ENCODE measurements at regions not wholly inside any gene's neighbourhood (a gene's known extent, or its start where the extent isn't known, plus 50 kb on each side); places are given as distances from the start of the nearest gene placed in this dataset.
"Not testable (repeated sequence)": the region's sequence is repeated elsewhere in the genome, so short reads cannot be mapped to it uniquely, and the experiment has no call there.

DNA sequence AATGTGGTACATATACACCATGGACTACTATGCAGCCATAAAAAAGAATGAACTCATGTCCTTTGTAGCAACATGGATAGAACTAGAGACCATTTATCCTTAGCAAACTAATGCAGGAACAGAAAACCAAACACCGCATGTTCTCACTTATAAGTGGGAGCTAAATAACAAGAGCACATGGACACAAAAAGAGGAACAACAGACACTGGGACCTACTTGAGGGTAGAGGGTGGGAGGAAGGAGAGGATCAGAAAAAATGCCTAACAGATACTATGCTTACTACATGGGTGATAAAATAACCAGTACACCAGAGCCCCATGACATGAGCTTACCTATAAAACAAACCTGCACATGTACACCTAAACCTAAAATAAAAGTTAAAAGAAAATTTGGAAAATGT lies 82.0 kb upstream of the ADRB2 start:
- not testable (repeated sequence) for DNase-seq

DNA sequence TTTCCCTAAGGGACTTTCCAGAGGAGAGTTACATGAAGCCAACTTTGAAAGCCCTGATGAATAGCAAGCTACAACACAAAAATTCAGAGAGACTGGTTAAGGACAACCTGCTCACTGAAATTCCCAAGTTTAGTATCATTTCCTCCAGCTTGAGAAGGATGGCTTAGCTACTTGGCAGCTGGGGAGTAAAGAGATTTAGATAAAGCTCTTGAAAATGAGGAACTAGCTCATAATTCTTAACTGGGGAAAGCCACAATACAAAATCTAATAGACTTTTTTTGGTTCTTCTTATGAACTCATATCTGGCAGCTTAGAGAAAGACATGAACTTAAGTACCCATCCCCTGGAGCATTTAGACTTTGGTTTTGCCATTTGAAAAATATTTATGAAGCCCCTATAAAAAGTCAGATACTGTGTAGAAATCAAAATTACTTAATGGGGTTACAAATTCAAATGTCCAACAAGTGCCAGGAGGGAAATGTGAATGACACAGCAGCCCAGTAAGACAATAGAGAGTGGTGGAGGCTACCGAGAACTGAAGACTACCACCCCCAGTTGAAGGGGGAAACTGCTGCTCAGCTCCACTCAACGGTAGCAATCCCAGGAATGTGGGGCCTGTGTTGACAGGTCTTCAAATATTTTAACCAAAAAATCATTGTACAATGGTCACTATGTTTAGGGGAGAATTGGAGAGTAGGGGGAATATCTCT lies 79.4 kb upstream of the ADRB2 start:
- no peak for DNase-seq

GRCh38 chr5:148747536-148747906 lies 78.9 kb upstream of the ADRB2 start:
- DNase-seq = no peak

GRCh38 chr5:148748702-148749392 lies 77.6 kb upstream of the ADRB2 start:
- DNase-seq = no peak

DNA sequence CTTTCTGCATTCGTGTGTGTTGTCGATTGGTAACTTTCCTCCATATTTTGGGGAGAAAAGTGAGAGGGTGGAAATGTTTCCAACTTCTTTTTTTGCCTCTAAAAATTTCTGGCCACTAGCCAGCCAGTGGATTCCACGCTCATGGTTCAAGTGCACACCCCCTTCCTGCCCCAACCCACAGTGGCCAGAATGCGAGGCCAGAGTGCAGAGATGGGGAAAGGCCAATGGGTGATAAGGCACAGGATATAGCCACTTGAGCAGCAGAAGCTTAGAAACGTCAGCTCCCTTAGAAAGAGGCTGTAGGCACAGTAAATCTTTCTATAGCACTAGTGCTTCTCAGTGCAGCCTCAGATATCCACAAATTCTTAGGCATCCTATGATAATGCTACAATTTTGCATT lies 75.8 kb upstream of the ADRB2 start:
- no peak for DNase-seq

GRCh38 chr5:148751025-148751424 lies 75.4 kb upstream of the ADRB2 start:
- no peak for DNase-seq

DNA sequence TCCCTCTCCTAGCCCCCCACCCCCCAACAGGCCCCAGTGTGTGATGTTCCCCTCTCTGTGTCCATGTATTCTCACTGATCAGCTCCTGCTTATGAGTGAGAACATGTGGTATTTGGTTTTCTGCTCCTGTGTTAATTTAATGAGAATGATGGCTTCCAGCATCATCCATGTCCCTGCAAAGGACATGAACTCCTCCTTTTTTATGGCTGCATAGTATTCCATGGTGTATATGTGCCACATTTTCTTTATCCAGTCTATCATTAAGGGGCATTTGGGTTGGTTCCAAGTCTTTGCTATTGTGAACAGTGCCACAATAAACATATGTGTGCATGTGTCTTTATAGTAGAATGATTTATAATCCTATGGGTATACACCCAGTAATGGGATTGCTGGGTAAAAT lies 74.0 kb upstream of the ADRB2 start:
- DNase-seq = not testable (repeated sequence)

GRCh38 chr5:148759101-148759500 lies 67.3 kb upstream of the ADRB2 start:
- no peak for DNase-seq

GRCh38 chr5:148760945-148761638 lies 65.3 kb upstream of the ADRB2 start:
- DNase-seq = no peak

DNA sequence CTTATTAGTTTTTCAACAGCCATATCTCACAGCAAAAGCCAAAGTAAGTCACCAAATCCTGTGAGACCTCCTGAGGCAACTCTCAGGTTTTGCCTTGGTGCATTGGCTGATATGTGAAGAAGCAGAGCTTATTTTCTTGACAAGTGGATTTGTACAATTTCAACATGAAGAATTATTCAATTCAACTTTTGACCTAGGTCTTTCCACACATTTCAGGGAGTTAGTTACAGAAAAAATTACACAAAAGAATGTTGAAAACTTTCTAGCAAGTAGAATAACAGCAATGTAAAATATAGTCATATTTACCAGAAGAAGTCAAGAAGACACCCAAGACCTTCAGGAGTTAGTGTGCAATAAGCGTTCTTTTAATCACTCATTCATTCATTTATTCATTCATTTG lies 62.4 kb upstream of the ADRB2 start:
- no peak for DNase-seq

- no peak for DNase-seq
Measured at GRCh38 chr5:148765061-148765460, 61.4 kb upstream of the ADRB2 start.

- no peak for DNase-seq
Measured at GRCh38 chr5:148768806-148769415, 57.5 kb upstream of the ADRB2 start.

DNA sequence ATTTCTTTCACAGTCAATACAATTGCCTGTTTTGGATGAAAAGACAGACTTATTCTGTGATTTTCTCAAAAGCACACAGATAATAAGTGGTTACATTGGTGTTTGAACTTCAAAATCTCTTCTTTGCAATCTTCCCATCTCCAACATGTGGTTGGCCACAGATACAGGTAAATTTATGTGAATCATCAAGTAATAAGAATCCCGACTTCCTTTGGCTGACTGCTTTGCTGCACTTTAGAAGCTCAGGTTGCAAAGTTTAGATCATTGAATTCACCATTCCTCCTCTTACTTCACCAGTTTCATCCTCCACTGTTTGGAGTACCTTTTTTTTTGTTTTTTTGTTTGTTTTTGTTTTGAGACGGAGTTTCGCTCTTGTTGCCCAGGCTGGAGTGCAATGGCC lies 56.5 kb upstream of the ADRB2 start:
- no peak for DNase-seq

- no peak for DNase-seq
Measured at GRCh38 chr5:148774313-148774712, 52.1 kb upstream of the ADRB2 start.

DNA sequence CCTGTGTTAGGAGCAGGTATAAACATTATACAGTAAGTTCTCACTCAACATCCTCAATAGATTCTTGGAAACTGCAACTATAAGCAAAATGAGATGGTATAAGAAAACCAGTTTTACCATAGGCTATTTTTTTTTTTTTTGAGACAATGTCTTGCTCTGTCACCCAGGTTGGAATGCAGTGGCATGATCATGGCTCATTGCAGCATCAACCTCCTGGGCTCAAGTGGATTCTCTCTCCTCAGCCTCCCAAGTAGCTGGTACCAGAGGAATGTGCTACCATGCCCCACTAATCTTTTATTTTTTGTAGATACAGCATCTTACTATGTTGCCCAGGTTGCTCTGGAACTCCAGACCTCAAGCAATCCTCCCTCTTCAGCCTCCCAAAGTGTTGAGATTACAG lies 50.1 kb upstream of the ADRB2 start:
- no peak for DNase-seq

All from NCI-H2107 (cell line).